ENCODE measurements at regions not wholly inside any gene's neighbourhood (a gene's known extent, or its start where the extent isn't known, plus 50 kb on each side); places are given as distances from the start of the nearest gene placed in this dataset.

DNA sequence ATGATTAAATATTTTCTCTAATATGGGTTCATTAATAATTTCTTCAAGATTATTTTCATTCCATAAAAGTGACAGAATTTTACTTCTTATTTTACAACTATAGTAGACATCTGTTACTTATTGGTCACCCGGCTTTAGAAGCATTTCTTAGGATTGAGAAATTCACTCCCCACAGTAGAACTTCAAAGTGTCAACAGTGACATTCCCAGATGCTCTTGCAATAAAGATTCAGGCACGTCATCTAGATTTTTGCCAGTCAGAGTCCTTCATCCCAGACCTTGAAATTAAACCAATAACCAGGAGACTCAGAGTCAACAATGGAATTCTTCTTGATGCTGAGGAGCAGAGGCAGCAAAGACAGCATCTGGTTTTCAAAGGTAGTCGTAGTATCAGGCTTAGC lies 190.8 kb downstream of the VGLL3 start:
- Histone ChIP-seq H3K4me1 (ENCODE audit: low read length) (no peaks in the 10 kb centered on the region), H3K4me3 (ENCODE audit: low read length) (no peak overlapping the region), H3K9ac (ENCODE audit: low read length) (no peak overlapping the region), H3K9me3 (ENCODE audit: insufficient read depth, low read length) (no peaks in the 10 kb centered on the region), H3K4me2 (ENCODE audit: low read length) (no peak overlapping the region), H3K79me2 (ENCODE audit: low read length) (no peaks in the 10 kb centered on the region), H3K27me3 (ENCODE audit: low read depth, low read length) (no peaks in the 10 kb centered on the region), H3K36me3 (replicated peaks; ENCODE audit: low read depth, low read length) (no peaks in the 10 kb centered on the region), H2AFZ (ENCODE audit: low read depth, low read length) (no peak overlapping the region), H4K20me1 (ENCODE audit: insufficient read depth, low read length) (no peaks in the 10 kb centered on the region), H3K27ac (ENCODE audit: low read length) (no peak overlapping the region)
- TF ChIP-seq, protein P1, sequence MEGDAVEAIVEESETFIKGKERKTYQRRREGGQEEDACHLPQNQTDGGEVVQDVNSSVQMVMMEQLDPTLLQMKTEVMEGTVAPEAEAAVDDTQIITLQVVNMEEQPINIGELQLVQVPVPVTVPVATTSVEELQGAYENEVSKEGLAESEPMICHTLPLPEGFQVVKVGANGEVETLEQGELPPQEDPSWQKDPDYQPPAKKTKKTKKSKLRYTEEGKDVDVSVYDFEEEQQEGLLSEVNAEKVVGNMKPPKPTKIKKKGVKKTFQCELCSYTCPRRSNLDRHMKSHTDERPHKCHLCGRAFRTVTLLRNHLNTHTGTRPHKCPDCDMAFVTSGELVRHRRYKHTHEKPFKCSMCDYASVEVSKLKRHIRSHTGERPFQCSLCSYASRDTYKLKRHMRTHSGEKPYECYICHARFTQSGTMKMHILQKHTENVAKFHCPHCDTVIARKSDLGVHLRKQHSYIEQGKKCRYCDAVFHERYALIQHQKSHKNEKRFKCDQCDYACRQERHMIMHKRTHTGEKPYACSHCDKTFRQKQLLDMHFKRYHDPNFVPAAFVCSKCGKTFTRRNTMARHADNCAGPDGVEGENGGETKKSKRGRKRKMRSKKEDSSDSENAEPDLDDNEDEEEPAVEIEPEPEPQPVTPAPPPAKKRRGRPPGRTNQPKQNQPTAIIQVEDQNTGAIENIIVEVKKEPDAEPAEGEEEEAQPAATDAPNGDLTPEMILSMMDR (IDR thresholded peaks at IDR 0.05; ENCODE audit: low read depth, low read length) = no peak
- TF ChIP-seq EZH2phosphoT487 (IDR thresholded peaks at IDR 0.05; ENCODE audit: low read depth) = no peak

DNA sequence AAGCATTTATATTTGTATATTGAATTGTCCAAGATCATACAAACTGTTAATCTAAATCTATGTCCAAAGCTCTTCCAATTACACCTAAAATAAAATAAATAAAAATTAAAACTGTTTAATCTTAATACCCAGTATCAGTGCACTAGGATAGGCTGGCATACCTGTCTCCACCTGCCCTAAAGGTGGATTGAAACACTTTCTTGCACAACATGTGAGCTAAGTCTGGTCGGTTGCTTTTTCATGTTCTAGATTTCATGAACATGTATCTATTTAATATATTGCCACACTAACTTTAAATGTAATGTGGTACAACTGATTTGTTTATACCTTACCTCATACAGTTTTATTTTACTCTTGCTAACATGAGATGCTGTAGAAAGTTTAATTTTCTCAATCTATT lies 193.0 kb downstream of the VGLL3 start:
- H3K27ac ChIP-seq (ENCODE audit: low read length) = no peak overlapping the region
- H4K20me1 ChIP-seq (ENCODE audit: insufficient read depth, low read length) = no peaks in the 10 kb centered on the region
- H2AFZ ChIP-seq (ENCODE audit: low read depth, low read length) = no peak overlapping the region
- H3K27me3 ChIP-seq (ENCODE audit: low read depth, low read length) = no peaks in the 10 kb centered on the region
- no peak overlapping the region for H3K4me3 ChIP-seq (ENCODE audit: low read length)
- H3K4me2 ChIP-seq (ENCODE audit: low read length) = no peak overlapping the region
- no peaks in the 10 kb centered on the region for H3K9me3 ChIP-seq (ENCODE audit: insufficient read depth, low read length)
- H3K36me3 ChIP-seq (replicated peaks; ENCODE audit: low read depth, low read length) = no peaks in the 10 kb centered on the region
- no peaks in the 10 kb centered on the region for H3K4me1 ChIP-seq (ENCODE audit: low read length)
- no peaks in the 10 kb centered on the region for H3K79me2 ChIP-seq (ENCODE audit: low read length)
- no peak overlapping the region for H3K9ac ChIP-seq (ENCODE audit: low read length)
- no peak for TF ChIP-seq EZH2phosphoT487 (IDR thresholded peaks at IDR 0.05; ENCODE audit: low read depth)

DNA sequence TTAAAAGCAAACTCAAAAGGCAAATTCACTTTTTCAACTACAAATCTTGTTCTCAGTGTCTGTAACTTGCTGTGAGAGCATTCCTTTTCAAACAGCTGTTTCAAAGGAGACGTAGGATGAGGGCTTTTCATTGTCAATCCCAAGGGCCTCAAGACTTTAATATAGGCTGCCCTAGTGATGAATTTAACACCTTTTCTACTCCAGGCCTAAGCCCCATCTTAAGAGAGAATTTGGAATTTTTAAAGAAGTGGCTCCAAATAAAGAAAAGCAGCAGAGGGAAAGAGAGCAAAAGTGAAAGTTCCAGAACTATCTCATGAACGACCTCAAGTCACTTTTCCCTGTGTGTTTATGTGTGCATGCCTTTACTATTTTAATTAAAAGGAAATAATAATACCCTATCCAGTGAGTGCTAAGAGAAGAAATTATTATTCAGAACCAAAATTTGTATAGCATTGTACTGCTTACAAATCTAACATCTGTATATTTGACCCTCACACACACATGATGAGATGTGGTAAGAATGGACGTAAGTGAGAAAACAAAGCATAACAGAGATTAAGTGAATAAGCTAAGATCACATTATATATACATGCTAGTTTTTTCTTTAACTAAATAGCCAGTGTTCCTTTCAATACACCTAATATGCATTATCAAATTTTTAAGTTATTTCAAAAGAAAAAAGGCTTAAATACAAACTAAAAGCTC lies 196.4 kb downstream of the VGLL3 start:
- Histone ChIP-seq H3K9me3 (ENCODE audit: insufficient read depth, low read length) (no peaks in the 10 kb centered on the region), H3K4me2 (ENCODE audit: low read length) (peak overlapping the region; percentile 19), H2AFZ (ENCODE audit: low read depth, low read length) (no peak overlapping the region), H3K27ac (ENCODE audit: low read length) (no peak overlapping the region), H3K4me1 (ENCODE audit: low read length) (no peaks in the 10 kb centered on the region), H3K36me3 (replicated peaks; ENCODE audit: low read depth, low read length) (no peaks in the 10 kb centered on the region), H3K9ac (ENCODE audit: low read length) (no peak overlapping the region), H3K4me3 (ENCODE audit: low read length) (no peak overlapping the region), H3K79me2 (ENCODE audit: low read length) (no peaks in the 10 kb centered on the region), H4K20me1 (ENCODE audit: insufficient read depth, low read length) (no peaks in the 10 kb centered on the region), H3K27me3 (ENCODE audit: low read depth, low read length) (no peaks in the 10 kb centered on the region)
- TF ChIP-seq, protein P1 (IDR thresholded peaks at IDR 0.05; ENCODE audit: low read depth, low read length) = no peak
- no peak for TF ChIP-seq EZH2phosphoT487 (IDR thresholded peaks at IDR 0.05; ENCODE audit: low read depth)

DNA sequence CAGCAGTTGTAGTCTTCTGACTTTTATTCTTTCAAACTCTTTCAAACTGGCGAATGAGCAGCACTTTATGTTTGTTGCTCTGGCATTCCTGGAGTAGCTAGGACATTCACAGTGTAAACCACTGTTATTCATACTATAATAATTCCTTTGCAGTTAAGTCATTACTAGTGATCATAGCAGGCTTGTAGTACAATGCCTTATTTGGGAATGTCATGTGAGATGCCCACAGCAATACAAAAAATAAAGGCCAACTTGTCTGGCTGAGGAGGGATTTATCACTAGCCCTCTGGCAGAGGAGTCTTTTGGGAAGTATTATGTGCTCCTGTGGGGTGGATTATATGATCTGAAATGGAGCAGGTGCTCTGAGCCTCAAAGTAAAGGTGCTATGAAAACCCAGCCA lies 197.2 kb downstream of the VGLL3 start:
- no peak overlapping the region for H3K27ac ChIP-seq (ENCODE audit: low read length)
- no peaks in the 10 kb centered on the region for H3K9me3 ChIP-seq (ENCODE audit: insufficient read depth, low read length)
- no peak overlapping the region for H3K9ac ChIP-seq (ENCODE audit: low read length)
- H3K36me3 ChIP-seq (replicated peaks; ENCODE audit: low read depth, low read length) = no peaks in the 10 kb centered on the region
- H3K4me1 ChIP-seq (ENCODE audit: low read length) = no peaks in the 10 kb centered on the region
- no peaks in the 10 kb centered on the region for H4K20me1 ChIP-seq (ENCODE audit: insufficient read depth, low read length)
- no peak overlapping the region for H2AFZ ChIP-seq (ENCODE audit: low read depth, low read length)
- TF ChIP-seq, protein P1 (IDR thresholded peaks at IDR 0.05; ENCODE audit: low read depth, low read length) = no peak
- no peak for TF ChIP-seq EZH2phosphoT487 (IDR thresholded peaks at IDR 0.05; ENCODE audit: low read depth)
- H3K79me2 ChIP-seq (ENCODE audit: low read length) = no peaks in the 10 kb centered on the region
- H3K4me2 ChIP-seq (ENCODE audit: low read length) = no peak overlapping the region
- no peaks in the 10 kb centered on the region for H3K27me3 ChIP-seq (ENCODE audit: low read depth, low read length)
- H3K4me3 ChIP-seq (ENCODE audit: low read length) = no peak overlapping the region
